ENCODE measurements at regions not wholly inside any gene's neighbourhood (a gene's known extent, or its start where the extent isn't known, plus 50 kb on each side); places are given as distances from the start of the nearest gene placed in this dataset.
"Not testable (repeated sequence)": the region's sequence is repeated elsewhere in the genome, so short reads cannot be mapped to it uniquely, and the experiment has no call there.

DNA sequence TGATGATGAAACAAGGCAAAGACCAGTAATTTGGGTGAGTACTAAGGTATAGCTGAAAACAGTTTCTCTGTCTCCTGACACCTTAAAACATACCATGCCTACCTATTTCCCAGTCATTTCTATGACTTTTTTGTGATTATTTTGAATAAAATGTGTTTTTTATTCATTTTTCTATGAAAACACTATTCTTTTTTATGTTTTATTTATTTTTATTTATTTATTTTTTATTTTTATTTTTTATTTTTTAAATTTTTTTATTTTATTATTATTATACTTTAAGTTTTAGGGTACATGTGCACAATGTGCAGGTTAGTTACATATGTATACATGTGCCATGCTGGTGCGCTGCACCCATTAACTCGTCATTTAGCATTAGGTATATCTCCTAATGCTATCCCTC is 576.8 kb upstream of the TLE4 start:
- TF ChIP-seq, protein P1, sequence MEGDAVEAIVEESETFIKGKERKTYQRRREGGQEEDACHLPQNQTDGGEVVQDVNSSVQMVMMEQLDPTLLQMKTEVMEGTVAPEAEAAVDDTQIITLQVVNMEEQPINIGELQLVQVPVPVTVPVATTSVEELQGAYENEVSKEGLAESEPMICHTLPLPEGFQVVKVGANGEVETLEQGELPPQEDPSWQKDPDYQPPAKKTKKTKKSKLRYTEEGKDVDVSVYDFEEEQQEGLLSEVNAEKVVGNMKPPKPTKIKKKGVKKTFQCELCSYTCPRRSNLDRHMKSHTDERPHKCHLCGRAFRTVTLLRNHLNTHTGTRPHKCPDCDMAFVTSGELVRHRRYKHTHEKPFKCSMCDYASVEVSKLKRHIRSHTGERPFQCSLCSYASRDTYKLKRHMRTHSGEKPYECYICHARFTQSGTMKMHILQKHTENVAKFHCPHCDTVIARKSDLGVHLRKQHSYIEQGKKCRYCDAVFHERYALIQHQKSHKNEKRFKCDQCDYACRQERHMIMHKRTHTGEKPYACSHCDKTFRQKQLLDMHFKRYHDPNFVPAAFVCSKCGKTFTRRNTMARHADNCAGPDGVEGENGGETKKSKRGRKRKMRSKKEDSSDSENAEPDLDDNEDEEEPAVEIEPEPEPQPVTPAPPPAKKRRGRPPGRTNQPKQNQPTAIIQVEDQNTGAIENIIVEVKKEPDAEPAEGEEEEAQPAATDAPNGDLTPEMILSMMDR (IDR thresholded peaks at IDR 0.05): not testable (repeated sequence)
- TF ChIP-seq EP300, POLR2AphosphoS5, POLR2A (IDR thresholded peaks at IDR 0.05): not testable (repeated sequence)

All from stomach (tissue), 4 donors.